ENCODE measurements at regions not wholly inside any gene's neighbourhood (a gene's known extent, or its start where the extent isn't known, plus 50 kb on each side); places are given as distances from the start of the nearest gene placed in this dataset.

- no peak overlapping the region for H2AFZ ChIP-seq (ENCODE audit: low read depth, low read length)
- H3K9me1 ChIP-seq (replicated peaks; ENCODE audit: control insufficient read depth, extremely low read depth, insufficient read depth, low read length): no peaks in the 10 kb centered on the region
- peaks cover 4% of the 10 kb centered on the region for H3K4me1 ChIP-seq (ENCODE audit: control insufficient read depth, extremely low read depth, insufficient read depth, low read length)
- no peaks in the 10 kb centered on the region for H3K79me2 ChIP-seq (ENCODE audit: control insufficient read depth, insufficient read depth, low read length)
- H3K27ac ChIP-seq (ENCODE audit: insufficient read depth, low read depth, low read length): no peak overlapping the region
- POLR2A ChIA-PET: interaction anchor here (0.6 kb wide), 1 partner anchor 203 kb away, joined by 3 read pairs; no protein-coding TSS in a partner anchor
- DNase-seq (ENCODE audit: low read depth, low spot score) (no peak), FAIRE-seq (no peak)
- no TSS peak for BruUV-seq (replicated peaks)
- H4K20me1 ChIP-seq (replicated peaks; ENCODE audit: control insufficient read depth, extremely low read depth, insufficient read depth, low read length): no peaks in the 10 kb centered on the region
- CTCF ChIA-PET: interaction anchor here (1.1 to 1.6 kb wide), 3 partner anchors 12 to 442 kb away, joined by 5 to 7 read pairs (median 5); no protein-coding TSS in a partner anchor
- intact Hi-C loops (cut with micrococcal nuclease) (no loop called here), dilution Hi-C loops (cut with MboI; ENCODE audit: extremely low pct_ligation_motif_present, low sequenced_read_pairs) (no loop called here)
- H3K9ac ChIP-seq (replicated peaks; ENCODE audit: extremely low read depth, insufficient read depth, low read length): no peak overlapping the region
- H3K36me3 ChIP-seq (ENCODE audit: control insufficient read depth in 2 of 2, extremely low read depth in 1 of 2, insufficient read depth in 2 of 2, low read length in 2 of 2): no peaks in the 10 kb centered on the region
- no peak overlapping the region for H3K4me3 ChIP-seq (replicated peaks in 1 of 3; ENCODE audit: insufficient read depth in 1 of 3, low read depth in 1 of 3, low read length in 3 of 3)
- TF ChIP-seq FOS (IDR thresholded peaks at IDR 0.05; ENCODE audit: borderline replicate concordance, insufficient read depth, low read length) (no peak), POLR2AphosphoS5 (IDR thresholded peaks at IDR 0.05; ENCODE audit: insufficient read depth, low read depth, low read length) (no peak), MAX (IDR thresholded peaks at IDR 0.05; ENCODE audit: insufficient read depth, insufficient read length) (no peak), EZH2 (IDR thresholded peaks at IDR 0.05; ENCODE audit: borderline replicate concordance, low read depth, low read length, severe bottlenecking) (no peak), JUN (IDR thresholded peaks at IDR 0.05; ENCODE audit: borderline replicate concordance, insufficient read depth, insufficient read length, low read depth) (no peak)
- H3K27me3 ChIP-seq (ENCODE audit: control insufficient read depth in 2 of 2, insufficient read depth in 2 of 2, low read length in 2 of 2): peaks cover 35 to 37% of the 10 kb centered on the region in 2 experiments
- no peak overlapping the region for H3K4me2 ChIP-seq (ENCODE audit: insufficient read depth, low read length)
- H3K9me3 ChIP-seq (replicated peaks; ENCODE audit: control insufficient read depth, insufficient read depth, low read length): no peaks in the 10 kb centered on the region
Observed at GRCh38 chr7:155368894-155369600, 71.4 kb downstream of the INSIG1 start.

GRCh38 chr7:155369766-155370165 lies 72.1 kb downstream of the INSIG1 start:
- no peak overlapping the region for H3K4me2 ChIP-seq (ENCODE audit: insufficient read depth, low read length)
- H3K4me1 ChIP-seq (ENCODE audit: control insufficient read depth, extremely low read depth, insufficient read depth, low read length): peaks cover 4% of the 10 kb centered on the region
- no TSS peak for BruUV-seq (replicated peaks)
- H4K20me1 ChIP-seq (replicated peaks; ENCODE audit: control insufficient read depth, extremely low read depth, insufficient read depth, low read length): no peaks in the 10 kb centered on the region
- no peak for TF ChIP-seq MAX (IDR thresholded peaks at IDR 0.05; ENCODE audit: insufficient read depth, insufficient read length)
- no peak for TF ChIP-seq GATA2 (IDR thresholded peaks at IDR 0.05; ENCODE audit: insufficient read depth, insufficient read length, low read depth, low read length)
- no peak for TF ChIP-seq POLR2A (IDR thresholded peaks at IDR 0.05; ENCODE audit: low read depth, low read length)
- no peak for TF ChIP-seq CTCF (IDR thresholded peaks at IDR 0.05; ENCODE audit: extremely low read depth in 1 of 2, insufficient read depth in 1 of 2, low read depth in 1 of 2, low read length in 2 of 2)
- TF ChIP-seq JUN (IDR thresholded peaks at IDR 0.05; ENCODE audit: borderline replicate concordance, insufficient read depth, insufficient read length, low read depth): no peak
- TF ChIP-seq MYC (IDR thresholded peaks at IDR 0.05; ENCODE audit: low read depth, low read length): no peak
- no peak for TF ChIP-seq FOS (IDR thresholded peaks at IDR 0.05; ENCODE audit: borderline replicate concordance, insufficient read depth, low read length)
- no peak for TF ChIP-seq POLR2AphosphoS5 (IDR thresholded peaks at IDR 0.05; ENCODE audit: insufficient read depth, low read depth, low read length)
- no peak for TF ChIP-seq EZH2 (IDR thresholded peaks at IDR 0.05; ENCODE audit: borderline replicate concordance, low read depth, low read length, severe bottlenecking)
- intact Hi-C loops (cut with micrococcal nuclease): no loop called here
- FAIRE-seq (no peak), DNase-seq (ENCODE audit: low read depth, low spot score) (no peak)
- peaks cover 36 to 42% of the 10 kb centered on the region in 2 experiments for H3K27me3 ChIP-seq (ENCODE audit: control insufficient read depth in 2 of 2, insufficient read depth in 2 of 2, low read length in 2 of 2)
- H2AFZ ChIP-seq (ENCODE audit: low read depth, low read length): no peak overlapping the region
- H3K36me3 ChIP-seq (ENCODE audit: control insufficient read depth in 2 of 2, extremely low read depth in 1 of 2, insufficient read depth in 2 of 2, low read length in 2 of 2): no peaks in the 10 kb centered on the region
- dilution Hi-C loops (cut with MboI; ENCODE audit: extremely low pct_ligation_motif_present, low sequenced_read_pairs): no loop called here
- CTCF ChIA-PET: interaction anchor here (1.1 to 1.6 kb wide), 2 partner anchors 11 to 13 kb away, joined by 5 to 7 read pairs; no protein-coding TSS in a partner anchor
- no peaks in the 10 kb centered on the region for H3K79me2 ChIP-seq (ENCODE audit: control insufficient read depth, insufficient read depth, low read length)
- no peak overlapping the region for H3K9ac ChIP-seq (replicated peaks; ENCODE audit: extremely low read depth, insufficient read depth, low read length)
- H3K4me3 ChIP-seq (replicated peaks in 1 of 3; ENCODE audit: insufficient read depth in 1 of 3, low read depth in 1 of 3, low read length in 3 of 3): no peak overlapping the region
- POLR2A ChIA-PET: no interaction called here
- H3K27ac ChIP-seq (ENCODE audit: insufficient read depth, low read depth, low read length): no peak overlapping the region
- no peaks in the 10 kb centered on the region for H3K9me3 ChIP-seq (replicated peaks; ENCODE audit: control insufficient read depth, insufficient read depth, low read length)
- H3K9me1 ChIP-seq (replicated peaks; ENCODE audit: control insufficient read depth, extremely low read depth, insufficient read depth, low read length): no peaks in the 10 kb centered on the region
